NK-92 treated with Interleukin-12 subunit alpha and Interleukin-12 subunit beta, amount 100 ng/mL, for 24 hours (cell line): ENCODE measurements at regions not wholly inside any gene's neighbourhood (a gene's known extent, or its start where the extent isn't known, plus 50 kb on each side); places are given as distances from the start of the nearest gene placed in this dataset.

Source experiments
- DNase-seq: peaks from one replicate; lab custom pipeline; 2025; lab: John Stamatoyannopoulos, UW

DNA sequence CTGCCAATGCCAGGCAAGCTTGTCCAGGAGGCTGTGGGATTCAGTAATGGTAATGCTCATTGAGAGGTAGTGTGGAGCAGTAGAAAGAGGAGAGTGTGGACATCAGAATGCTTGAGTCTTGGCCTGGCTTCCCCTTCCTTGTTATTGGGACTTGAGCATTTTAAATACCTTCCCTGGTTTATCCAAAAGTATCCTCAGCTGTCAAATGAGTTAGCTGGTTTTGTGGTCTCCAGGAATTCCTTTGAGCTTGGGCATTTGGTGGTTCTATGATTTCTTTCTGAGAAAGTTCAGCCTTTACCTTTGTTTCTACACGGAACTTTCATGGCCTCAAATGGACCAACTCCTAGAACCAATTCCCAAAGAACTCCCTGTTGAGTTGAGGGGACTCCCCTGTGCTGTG is 264.3 kb downstream of the PTEN start:
- DNase-seq: no peak

DNA sequence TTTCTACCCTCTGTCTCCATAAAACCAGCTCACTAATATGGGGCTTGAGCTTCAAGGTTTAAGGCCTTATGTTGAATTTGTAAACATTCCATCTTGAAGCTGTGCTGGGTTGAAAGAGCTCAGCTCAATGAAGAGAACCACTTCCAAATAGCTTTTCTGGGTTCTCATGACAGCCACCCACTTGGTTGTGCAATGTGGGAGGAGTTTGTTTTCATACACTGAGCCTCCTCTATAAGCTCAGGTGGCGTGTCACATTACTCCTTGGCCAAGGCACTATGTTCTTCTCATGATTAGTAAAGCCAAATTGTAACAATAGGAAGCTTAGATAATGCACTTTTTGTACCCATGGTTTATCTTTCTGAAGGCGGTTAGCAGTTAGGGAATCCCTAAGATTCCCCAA is 265.6 kb downstream of the PTEN start:
- DNase-seq: no peak

DNA sequence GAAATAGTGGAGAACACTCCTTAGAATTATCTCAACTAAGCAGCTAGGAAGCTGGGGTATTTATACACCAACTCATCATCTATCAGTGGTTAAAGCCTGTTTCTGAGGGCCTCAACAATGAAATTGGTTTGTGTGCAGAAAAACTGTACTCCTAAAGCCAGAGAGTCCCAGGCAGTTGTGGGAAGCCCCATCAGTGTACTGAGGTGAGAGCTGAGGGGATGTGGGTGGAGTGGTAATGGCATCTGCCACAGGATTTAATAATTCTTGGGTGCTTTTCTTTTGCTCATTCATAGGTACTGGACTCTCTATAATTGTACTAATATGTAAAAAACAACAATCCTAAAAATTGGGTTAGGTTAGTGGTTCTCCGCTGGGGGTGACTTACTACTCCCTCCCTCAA is 267.5 kb downstream of the PTEN start:
- DNase-seq: no peak

GRCh38 chr10:88131511-88132139 is 268.2 kb downstream of the PTEN start:
- no peak for DNase-seq

DNA sequence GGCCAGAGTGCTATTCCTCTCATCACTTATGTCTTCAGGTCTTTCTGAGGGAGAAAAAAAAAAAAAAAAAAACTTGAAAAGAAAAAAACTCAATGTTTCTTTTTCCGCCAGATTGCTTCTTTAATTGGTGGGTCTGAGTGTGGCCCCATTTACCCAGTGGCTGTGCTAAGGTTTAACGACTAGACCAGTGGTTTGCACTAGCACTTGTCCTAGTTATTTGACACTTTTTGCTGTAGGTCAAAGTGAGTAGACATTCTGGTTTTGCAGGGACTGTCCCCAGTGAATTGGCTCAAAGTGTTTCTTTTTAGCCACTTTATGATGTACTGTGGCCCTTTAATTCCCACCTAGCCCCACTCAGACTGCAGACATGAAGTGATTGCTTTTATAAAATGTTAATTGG is 273.3 kb downstream of the PTEN start:
- DNase-seq: no peak

GRCh38 chr10:88138319-88138848 is 275.0 kb downstream of the PTEN start:
- no peak for DNase-seq

DNA sequence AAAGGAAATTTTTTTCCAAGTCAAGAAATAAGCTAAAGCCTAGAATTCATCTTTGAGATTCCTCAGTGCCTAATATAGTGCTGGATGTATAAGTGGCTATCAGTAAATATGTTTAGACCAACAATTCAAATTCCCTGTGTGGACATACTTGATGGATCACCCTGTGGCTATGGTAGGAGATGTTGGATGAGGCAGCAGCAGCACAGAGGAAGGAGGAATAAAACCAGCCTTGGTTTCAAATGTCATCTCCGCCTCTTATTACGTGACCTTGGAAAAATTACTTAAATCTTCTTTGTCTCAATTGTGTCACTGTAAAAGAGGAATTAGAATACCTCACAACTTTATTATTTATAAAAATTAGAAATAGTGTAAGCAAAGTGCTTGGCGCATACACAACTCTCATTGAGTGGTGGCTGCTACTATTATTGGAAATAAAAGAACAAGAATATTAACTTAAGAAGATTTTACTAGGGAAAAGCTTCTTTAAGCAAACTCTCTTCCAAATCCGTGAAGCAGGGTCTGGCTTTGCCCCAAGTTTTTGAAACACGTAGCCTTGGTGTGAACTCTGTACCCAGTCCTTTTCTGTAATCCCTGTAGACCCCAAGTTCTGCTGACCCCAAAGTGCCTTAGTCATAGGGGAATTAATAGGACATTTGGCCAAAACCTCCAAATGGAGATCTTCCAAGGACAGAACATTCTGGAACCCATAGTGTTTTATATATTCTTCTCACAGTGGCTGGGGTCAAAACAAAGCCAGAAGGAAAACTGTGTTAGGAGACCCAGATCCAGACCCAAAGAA is 283.8 kb downstream of the PTEN start:
- DNase-seq: no peak

GRCh38 chr10:88149906-88150305 is 286.5 kb downstream of the PTEN start:
- DNase-seq: no peak

DNA sequence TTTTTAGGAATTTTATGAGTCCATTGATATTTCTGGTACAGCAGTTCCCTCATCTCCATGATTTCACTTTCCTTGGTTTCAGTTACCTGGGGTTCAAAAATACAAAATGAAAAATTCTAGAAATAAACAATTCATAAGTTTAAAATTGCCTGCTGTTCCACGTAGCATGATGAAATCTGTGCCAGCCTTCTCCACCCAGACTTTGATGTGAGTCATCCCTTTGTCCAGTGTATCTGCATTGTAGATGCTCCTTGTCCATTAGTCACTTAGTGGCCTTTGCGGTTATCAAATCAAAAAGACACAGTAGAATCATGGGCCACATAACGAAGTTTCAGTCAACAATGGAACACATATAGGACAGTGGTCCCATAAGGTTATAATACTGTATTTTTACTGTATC is 286.9 kb downstream of the PTEN start:
- DNase-seq: no peak

GRCh38 chr10:88152728-88153133 is 289.3 kb downstream of the PTEN start:
- DNase-seq: no peak

- DNase-seq: no peak
These were observed 291.3 kb downstream of the PTEN start for GRCh38 chr10:88154596-88155250.

- no peak for DNase-seq
These were observed 292.9 kb downstream of the PTEN start for GRCh38 chr10:88156341-88156740.

- no peak for DNase-seq
These were observed 294.6 kb downstream of the PTEN start for GRCh38 chr10:88157981-88158465.

DNA sequence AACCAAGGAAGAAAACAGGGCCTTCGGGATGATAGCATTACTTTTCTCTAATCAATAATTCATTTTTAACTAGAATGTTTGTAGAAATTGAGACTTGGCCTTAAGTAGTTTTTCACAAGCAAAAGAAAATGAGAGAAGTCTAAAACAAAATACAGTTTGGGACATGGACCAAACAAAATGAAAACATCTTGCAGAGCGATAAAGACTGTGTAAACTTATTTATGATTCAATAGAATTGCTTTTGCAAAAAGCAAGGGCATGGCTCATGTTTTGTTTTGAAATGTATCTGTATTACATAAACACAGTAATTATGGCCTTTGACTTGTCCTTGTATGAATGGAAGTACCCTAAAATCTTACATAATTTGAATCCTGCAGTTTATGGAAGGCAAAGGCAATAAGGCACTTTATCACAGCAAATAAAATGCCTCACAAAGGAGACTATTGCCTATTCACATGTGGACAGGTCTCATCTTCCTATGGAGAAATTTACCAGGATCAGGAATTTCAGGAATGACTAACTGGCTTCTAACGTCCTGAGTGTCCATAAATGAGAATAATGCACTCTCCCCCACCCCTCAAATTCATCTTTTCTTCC is 295.2 kb downstream of the PTEN start:
- no peak for DNase-seq

- DNase-seq: no peak
These were observed 295.9 kb downstream of the PTEN start for GRCh38 chr10:88159127-88159829.

DNA sequence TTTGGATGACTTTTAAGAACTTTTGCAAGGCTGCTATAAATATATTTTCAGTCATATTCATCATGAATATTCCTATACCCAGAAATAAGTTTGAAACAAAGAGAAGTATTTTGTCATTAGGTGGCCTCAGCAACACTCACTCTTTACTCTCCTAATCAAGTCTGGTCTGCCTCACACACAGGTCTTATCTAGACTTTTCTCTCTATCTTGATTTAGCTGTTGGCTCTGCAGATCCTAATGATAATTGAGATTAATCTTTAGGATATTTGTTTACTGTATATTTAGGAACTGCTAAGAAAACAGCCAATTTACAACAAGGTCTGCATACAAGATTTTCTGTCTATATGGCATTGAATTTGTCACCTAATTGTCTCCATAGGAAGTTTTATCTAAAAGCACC is 297.6 kb downstream of the PTEN start:
- DNase-seq: no peak

DNA sequence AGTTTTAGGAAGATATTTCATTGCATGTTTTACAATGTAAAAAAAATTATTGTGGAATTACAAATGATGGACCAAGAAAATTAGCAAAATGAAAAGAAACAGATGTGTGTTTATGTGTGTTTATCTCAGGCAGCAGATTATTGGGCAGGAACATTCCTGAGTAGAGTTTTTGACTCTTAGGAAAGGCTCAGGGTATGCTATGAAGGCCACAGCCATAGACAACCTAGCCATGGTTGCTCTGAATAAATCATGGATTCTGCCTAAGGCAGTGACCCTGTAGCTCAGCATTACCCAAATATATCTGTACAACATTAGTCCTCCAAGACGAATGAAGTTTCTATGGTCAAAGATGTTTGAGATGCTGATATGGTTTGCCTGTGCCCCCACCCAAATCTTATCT is 298.3 kb downstream of the PTEN start:
- no peak for DNase-seq

DNA sequence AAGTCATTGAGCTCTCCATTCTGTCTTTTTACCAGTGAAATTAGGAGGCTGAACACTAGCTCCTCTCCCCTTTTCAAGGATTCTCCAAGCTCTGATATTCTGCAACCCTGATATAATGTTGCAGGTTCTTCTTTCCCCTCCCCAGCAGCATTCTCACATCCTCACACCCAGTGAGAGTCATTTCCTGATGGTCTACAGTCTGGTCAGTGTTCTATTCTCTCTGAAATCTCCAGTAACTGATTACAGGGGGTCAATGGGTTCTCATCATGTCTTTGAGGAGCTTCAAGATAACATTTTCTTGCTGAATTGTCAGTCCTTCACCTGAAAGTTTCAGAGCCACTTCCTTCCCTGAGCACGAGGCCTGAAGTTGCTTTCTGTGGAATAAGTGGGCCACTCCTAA is 299.4 kb downstream of the PTEN start:
- no peak for DNase-seq

GRCh38 chr10:88163572-88163971 is 300.1 kb downstream of the PTEN start:
- no peak for DNase-seq

GRCh38 chr10:88164471-88164870 is 301.0 kb downstream of the PTEN start:
- no peak for DNase-seq

GRCh38 chr10:88165849-88166271 is 302.4 kb downstream of the PTEN start:
- no peak for DNase-seq
